ENCODE measurements at regions not wholly inside any gene's neighbourhood (a gene's known extent, or its start where the extent isn't known, plus 50 kb on each side); places are given as distances from the start of the nearest gene placed in this dataset.

- no peak for TF ChIP-seq CTCF (IDR thresholded peaks at IDR 0.05)
- TF ChIP-seq POLR2A (IDR thresholded peaks at IDR 0.05): no peak
These were observed 167.2 kb downstream of the DDX1 start for GRCh38 chr2:15758848-15759247.

Data from Peyer's patch (tissue), 4 donors.